ENCODE measurements at regions not wholly inside any gene's neighbourhood (a gene's known extent, or its start where the extent isn't known, plus 50 kb on each side); places are given as distances from the start of the nearest gene placed in this dataset.

GRCh38 chr3:193129607-193130006 lies 111.4 kb upstream of the PLAAT1 start:
- H3K27me3 ChIP-seq (ENCODE audit: insufficient read depth, low read length) = no peaks in the 10 kb centered on the region
- Mint-ChIP-seq H3K9me3 (ENCODE audit: unreplicated experiment) (no peaks in the 10 kb centered on the region), H3K27ac (ENCODE audit: unreplicated experiment) (no peak overlapping the region), H3K4me3 (ENCODE audit: unreplicated experiment) (no peak overlapping the region), H3K27me3 (ENCODE audit: low read depth, unreplicated experiment) (peaks cover 4% of the 10 kb centered on the region), H3K36me3 (ENCODE audit: low read depth, unreplicated experiment) (no peaks in the 10 kb centered on the region), H3K4me1 (ENCODE audit: low read depth, unreplicated experiment) (peaks cover 4% of the 10 kb centered on the region)
- H3K9me3 ChIP-seq (ENCODE audit: insufficient read depth, low read depth, low read length) = no peaks in the 10 kb centered on the region
- no peak overlapping the region for H3K27ac ChIP-seq (ENCODE audit: low read depth, low read length)
- TF ChIP-seq EZH2 (IDR thresholded peaks at IDR 0.05; ENCODE audit: insufficient read depth, low read length) = no peak
- TF ChIP-seq CTCF (IDR thresholded peaks at IDR 0.05; ENCODE audit: insufficient read depth, low read depth, low read length) = no peak
- no peak for FAIRE-seq
- H2AFZ ChIP-seq (ENCODE audit: low read depth, low read length) = no peak overlapping the region
- H3K9ac ChIP-seq (ENCODE audit: low read length) = no peak overlapping the region
- H3K36me3 ChIP-seq (ENCODE audit: insufficient read depth, low read length) = no peaks in the 10 kb centered on the region
- H3K4me3 ChIP-seq (ENCODE audit: insufficient read depth, low read depth, low read length) = no peak overlapping the region
- no peak overlapping the region for H3K4me2 ChIP-seq (ENCODE audit: low read length)
- H3K4me1 ChIP-seq (ENCODE audit: insufficient read depth, low read length) = no peaks in the 10 kb centered on the region
- H4K20me1 ChIP-seq (ENCODE audit: insufficient read depth, low read length) = no peaks in the 10 kb centered on the region
- DNase-seq (ENCODE audit: low read depth) = no peak
- H3K79me2 ChIP-seq (ENCODE audit: insufficient read depth, low read length) = no peaks in the 10 kb centered on the region

GRCh38 chr3:193130576-193130975 lies 110.4 kb upstream of the PLAAT1 start:
- no peak for FAIRE-seq
- H2AFZ ChIP-seq (ENCODE audit: low read depth, low read length) = no peak overlapping the region
- H3K36me3 ChIP-seq (ENCODE audit: insufficient read depth, low read length) = no peaks in the 10 kb centered on the region
- no peak overlapping the region for H3K27ac ChIP-seq (ENCODE audit: low read depth, low read length)
- Mint-ChIP-seq H3K9me3 (ENCODE audit: unreplicated experiment) (no peaks in the 10 kb centered on the region), H3K36me3 (ENCODE audit: low read depth, unreplicated experiment) (no peaks in the 10 kb centered on the region), H3K27me3 (ENCODE audit: low read depth, unreplicated experiment) (no peaks in the 10 kb centered on the region), H3K4me1 (ENCODE audit: low read depth, unreplicated experiment) (peaks cover 13% of the 10 kb centered on the region), H3K4me3 (ENCODE audit: unreplicated experiment) (no peak overlapping the region), H3K27ac (ENCODE audit: unreplicated experiment) (no peak overlapping the region)
- no peaks in the 10 kb centered on the region for H3K79me2 ChIP-seq (ENCODE audit: insufficient read depth, low read length)
- no peaks in the 10 kb centered on the region for H3K27me3 ChIP-seq (ENCODE audit: insufficient read depth, low read length)
- no peak overlapping the region for H3K4me3 ChIP-seq (ENCODE audit: insufficient read depth, low read depth, low read length)
- H3K9me3 ChIP-seq (ENCODE audit: insufficient read depth, low read depth, low read length) = no peaks in the 10 kb centered on the region
- TF ChIP-seq CTCF (IDR thresholded peaks at IDR 0.05; ENCODE audit: insufficient read depth, low read depth, low read length) (no peak), EZH2 (IDR thresholded peaks at IDR 0.05; ENCODE audit: insufficient read depth, low read length) (no peak)
- no peak overlapping the region for H3K9ac ChIP-seq (ENCODE audit: low read length)
- no peak for DNase-seq (ENCODE audit: low read depth)
- no peaks in the 10 kb centered on the region for H4K20me1 ChIP-seq (ENCODE audit: insufficient read depth, low read length)
- H3K4me2 ChIP-seq (ENCODE audit: low read length) = no peak overlapping the region
- peaks cover 4% of the 10 kb centered on the region for H3K4me1 ChIP-seq (ENCODE audit: insufficient read depth, low read length)

- DNase-seq (ENCODE audit: low read depth) (no peak), FAIRE-seq (no peak)
- H3K9me3 ChIP-seq (ENCODE audit: insufficient read depth, low read depth, low read length) = no peaks in the 10 kb centered on the region
- H3K36me3 ChIP-seq (ENCODE audit: insufficient read depth, low read length) = no peaks in the 10 kb centered on the region
- no peak overlapping the region for H3K4me2 ChIP-seq (ENCODE audit: low read length)
- H4K20me1 ChIP-seq (ENCODE audit: insufficient read depth, low read length) = no peaks in the 10 kb centered on the region
- no peak overlapping the region for H3K27ac ChIP-seq (ENCODE audit: low read depth, low read length)
- no peak overlapping the region for H3K9ac ChIP-seq (ENCODE audit: low read length)
- no peak overlapping the region for H3K4me3 ChIP-seq (ENCODE audit: insufficient read depth, low read depth, low read length)
- Mint-ChIP-seq H3K36me3 (ENCODE audit: low read depth, unreplicated experiment) (no peaks in the 10 kb centered on the region), H3K27me3 (ENCODE audit: low read depth, unreplicated experiment) (no peaks in the 10 kb centered on the region), H3K4me1 (ENCODE audit: low read depth, unreplicated experiment) (peaks cover 14% of the 10 kb centered on the region), H3K4me3 (ENCODE audit: unreplicated experiment) (no peak overlapping the region), H3K27ac (ENCODE audit: unreplicated experiment) (no peak overlapping the region), H3K9me3 (ENCODE audit: unreplicated experiment) (no peaks in the 10 kb centered on the region)
- no peak overlapping the region for H2AFZ ChIP-seq (ENCODE audit: low read depth, low read length)
- H3K27me3 ChIP-seq (ENCODE audit: insufficient read depth, low read length) = no peaks in the 10 kb centered on the region
- no peaks in the 10 kb centered on the region for H3K79me2 ChIP-seq (ENCODE audit: insufficient read depth, low read length)
- TF ChIP-seq CTCF (IDR thresholded peaks at IDR 0.05; ENCODE audit: insufficient read depth, low read depth, low read length) (no peak), EZH2 (IDR thresholded peaks at IDR 0.05; ENCODE audit: insufficient read depth, low read length) (no peak)
- H3K4me1 ChIP-seq (ENCODE audit: insufficient read depth, low read length) = peaks cover 4% of the 10 kb centered on the region
These were observed 108.8 kb upstream of the PLAAT1 start for GRCh38 chr3:193132241-193132640.

All from astrocyte (in vitro differentiated cells and primary cell).